ENCODE measurements at regions not wholly inside any gene's neighbourhood (a gene's known extent, or its start where the extent isn't known, plus 50 kb on each side); places are given as distances from the start of the nearest gene placed in this dataset.

GRCh38 chr2:37825586-37825985 lies 99.5 kb upstream of the RMDN2 start:
- no peaks in the 10 kb centered on the region for H3K36me3 ChIP-seq (ENCODE audit: insufficient read depth, low read length)
- H4K20me1 ChIP-seq (ENCODE audit: insufficient read depth, low read length, poor library complexity, severe bottlenecking), result no peaks in the 10 kb centered on the region
- H3K4me3 ChIP-seq (ENCODE audit: low read length, poor library complexity, severe bottlenecking), result peak overlapping the region; percentile 19
- H2AFZ ChIP-seq (ENCODE audit: low read length), result no peak overlapping the region
- peaks cover 6% of the 10 kb centered on the region for H3K9me3 ChIP-seq (ENCODE audit: insufficient read depth, low read depth, low read length)
- peaks cover 85% of the 10 kb centered on the region for H3K4me1 ChIP-seq (ENCODE audit: insufficient read depth, low read length, poor library complexity, severe bottlenecking)
- H3K27me3 ChIP-seq (ENCODE audit: insufficient read depth, low read length, poor library complexity, severe bottlenecking), result no peaks in the 10 kb centered on the region
- H3F3A ChIP-seq (ENCODE audit: low read depth), result no peaks in the 10 kb centered on the region; the same call in 1 of the 2 replicates
- TF ChIP-seq EZH2phosphoT487 (IDR thresholded peaks at IDR 0.05; ENCODE audit: borderline replicate concordance) (no peak), CTCF (conservative IDR thresholded peaks at IDR 0.05; ENCODE audit: low read length) (no peak)
- H3K9ac ChIP-seq (ENCODE audit: low read depth, low read length, poor library complexity, severe bottlenecking), result peak overlapping the region; percentile 30
- no peaks in the 10 kb centered on the region for H3K9me2 ChIP-seq (replicated peaks; ENCODE audit: low read depth, low read length)
- H3K4me2 ChIP-seq (ENCODE audit: low read depth, low read length, poor library complexity, severe bottlenecking), result peak overlapping the region; percentile 47
- no peaks in the 10 kb centered on the region for H3K79me2 ChIP-seq (ENCODE audit: insufficient read depth, low read length)

GRCh38 chr2:37826611-37827010 lies 98.5 kb upstream of the RMDN2 start:
- H3K9me2 ChIP-seq (replicated peaks; ENCODE audit: low read depth, low read length), result no peaks in the 10 kb centered on the region
- no peak overlapping the region for H3K4me3 ChIP-seq (ENCODE audit: low read length, poor library complexity, severe bottlenecking)
- no peaks in the 10 kb centered on the region for H3K9me3 ChIP-seq (ENCODE audit: insufficient read depth, low read depth, low read length)
- H3K79me2 ChIP-seq (ENCODE audit: insufficient read depth, low read length), result no peaks in the 10 kb centered on the region
- no peak overlapping the region for H3K4me2 ChIP-seq (ENCODE audit: low read depth, low read length, poor library complexity, severe bottlenecking)
- no peaks in the 10 kb centered on the region for H4K20me1 ChIP-seq (ENCODE audit: insufficient read depth, low read length, poor library complexity, severe bottlenecking)
- H3K9ac ChIP-seq (ENCODE audit: low read depth, low read length, poor library complexity, severe bottlenecking), result no peak overlapping the region
- H3K36me3 ChIP-seq (ENCODE audit: insufficient read depth, low read length), result no peaks in the 10 kb centered on the region
- no peak overlapping the region for H2AFZ ChIP-seq (ENCODE audit: low read length)
- no peaks in the 10 kb centered on the region for H3K27me3 ChIP-seq (ENCODE audit: insufficient read depth, low read length, poor library complexity, severe bottlenecking)
- no peaks in the 10 kb centered on the region; the same call in 1 of the 2 replicates for H3F3A ChIP-seq (ENCODE audit: low read depth)
- TF ChIP-seq CTCF (conservative IDR thresholded peaks at IDR 0.05; ENCODE audit: low read length) (no peak), EZH2phosphoT487 (IDR thresholded peaks at IDR 0.05; ENCODE audit: borderline replicate concordance) (no peak)
- H3K4me1 ChIP-seq (ENCODE audit: insufficient read depth, low read length, poor library complexity, severe bottlenecking), result peaks cover 95% of the 10 kb centered on the region

GRCh38 chr2:37827455-37827854 lies 97.6 kb upstream of the RMDN2 start:
- Histone ChIP-seq H3K27me3 (ENCODE audit: insufficient read depth, low read length, poor library complexity, severe bottlenecking) (no peaks in the 10 kb centered on the region), H3K9me3 (ENCODE audit: insufficient read depth, low read depth, low read length) (no peaks in the 10 kb centered on the region), H3K4me3 (ENCODE audit: low read length, poor library complexity, severe bottlenecking) (no peak overlapping the region), H3K4me2 (ENCODE audit: low read depth, low read length, poor library complexity, severe bottlenecking) (peak overlapping the region; percentile 29), H3F3A (ENCODE audit: low read depth) (no peaks in the 10 kb centered on the region; the same call in 1 of the 2 replicates), H3K79me2 (ENCODE audit: insufficient read depth, low read length) (no peaks in the 10 kb centered on the region), H3K9ac (ENCODE audit: low read depth, low read length, poor library complexity, severe bottlenecking) (peak overlapping the region; percentile 24), H3K4me1 (ENCODE audit: insufficient read depth, low read length, poor library complexity, severe bottlenecking) (peaks cover 97% of the 10 kb centered on the region), H4K20me1 (ENCODE audit: insufficient read depth, low read length, poor library complexity, severe bottlenecking) (no peaks in the 10 kb centered on the region), H3K9me2 (replicated peaks; ENCODE audit: low read depth, low read length) (no peaks in the 10 kb centered on the region), H3K36me3 (ENCODE audit: insufficient read depth, low read length) (no peaks in the 10 kb centered on the region), H2AFZ (ENCODE audit: low read length) (no peak overlapping the region)
- no peak for TF ChIP-seq CTCF (conservative IDR thresholded peaks at IDR 0.05; ENCODE audit: low read length)
- no peak for TF ChIP-seq EZH2phosphoT487 (IDR thresholded peaks at IDR 0.05; ENCODE audit: borderline replicate concordance)

Measured in Loucy (cell line).